SK-N-SH (cell line): ENCODE measurements at regions not wholly inside any gene's neighbourhood (a gene's known extent, or its start where the extent isn't known, plus 50 kb on each side); places are given as distances from the start of the nearest gene placed in this dataset.

Source experiments
- CTCF ChIA-PET: fragments of 300-600, 350-600 bp; formaldehyde crosslinking; extraction: SDS; loops from one replicate; lab custom pipeline; 2021; lab: Yijun Ruan, JAX
- POLR2A ChIA-PET: fragments of 350-600 bp; sonication (Branson Sonifier 250); formaldehyde crosslinking; extraction: SDS; loops from one replicate; lab custom pipeline; 2020; ENCODE audit warnings: antibody characterized with exemption, inconsistent platforms; lab: Yijun Ruan, JAX
- DNase-seq: peaks from one replicate; pipeline ENCODE4 v3.0.0; 2012
- H2AFZ ChIP-seq: fragments of 200-600 bp; sonication (generic); 2 replicates; pipeline ENCODE4 v1.8.1; 2016; ENCODE audit warnings: antibody characterized with exemption, mild to moderate bottlenecking, low read depth
- H3F3A ChIP-seq: fragments of 200-600 bp; sonication (generic); replicated peaks from 2 replicates; pipeline ENCODE3; 2016; ENCODE audit warnings: antibody characterized with exemption, mild to moderate bottlenecking; ENCODE audit not compliant: insufficient read depth
- H3K27ac ChIP-seq, 2 experiments: fragments of 200-500 bp in 1 of 2; fragments of 200-600 bp in 1 of 2; sonication (Bioruptor generic) in 1 of 2; sonication (generic), shearing (Covaris generic) in 1 of 2; 2 replicates each; pipeline versions ENCODE4 v1.5.1 to v1.6.1; 2014 to 2016; ENCODE audit warnings: low read depth in 2 of 2, inconsistent platforms in 1 of 2, low read length in 1 of 2, mild to moderate bottlenecking in 1 of 2, mixed read lengths in 1 of 2
- H3K27me3 ChIP-seq: fragments of 200-600 bp; sonication (generic), shearing (Covaris generic); 2 replicates; pipeline ENCODE4 v1.6.1; 2016; ENCODE audit warnings: mixed run types; ENCODE audit not compliant: insufficient read depth
- H3K36me3 ChIP-seq, 2 experiments: fragments of 200-500 bp in 1 of 2; fragments of 200-600 bp in 1 of 2; sonication (Bioruptor generic) in 1 of 2; sonication (generic) in 1 of 2; replicated peaks in 1 of 2; 2 replicates each; pipeline versions ENCODE3 to v1.5.1; 2014 to 2016; ENCODE audit warnings: low read length in 1 of 2, mild to moderate bottlenecking in 1 of 2; ENCODE audit not compliant: insufficient read depth in 2 of 2, control insufficient read depth in 1 of 2
- H3K4me1 ChIP-seq, 2 experiments: fragments of 200-500 bp in 1 of 2; fragments of 200-600 bp in 1 of 2; sonication (Bioruptor generic) in 1 of 2; sonication (generic), shearing (Covaris generic) in 1 of 2; 2 replicates each; pipeline versions ENCODE4 v1.5.1 to v1.6.1; 2014 to 2016; ENCODE audit warnings: low read depth in 1 of 2, low read length in 1 of 2, mixed run types in 1 of 2; ENCODE audit not compliant: insufficient read depth in 2 of 2, control insufficient read depth in 1 of 2
- H3K4me2 ChIP-seq: fragments of 200-600 bp; sonication (generic), shearing (Covaris generic); 2 replicates; pipeline ENCODE4 v1.6.1; 2017; ENCODE audit warnings: mixed run types
- H3K4me3 ChIP-seq, 2 experiments: fragments of 200-500 bp in 1 of 2; fragments of 200-600 bp in 1 of 2; sonication (Bioruptor generic) in 1 of 2; sonication (generic), shearing (Covaris generic) in 1 of 2; 2 replicates each; pipeline versions ENCODE4 v1.5.1 to v1.8.1; 2014 to 2016; ENCODE audit warnings: low read depth in 2 of 2, inconsistent platforms in 1 of 2, low read length in 1 of 2, mild to moderate bottlenecking in 1 of 2, mixed read lengths in 1 of 2, moderate library complexity in 1 of 2
- H3K79me2 ChIP-seq: fragments of 200-600 bp; sonication (generic); 2 replicates; pipeline ENCODE4 v1.8.1; 2017; ENCODE audit warnings: mild to moderate bottlenecking; ENCODE audit not compliant: insufficient read depth
- H3K9ac ChIP-seq: fragments of 200-600 bp; sonication (generic); 2 replicates; pipeline ENCODE4 v1.6.1; 2017; ENCODE audit warnings: mixed run types
- H3K9me2 ChIP-seq: fragments of 200-600 bp; sonication (generic); 2 replicates; pipeline ENCODE4 v1.6.1; 2017; ENCODE audit warnings: mixed run types
- H3K9me3 ChIP-seq: fragments of 200-600 bp; sonication (generic); 2 replicates; pipeline ENCODE4 v1.6.1; 2017; ENCODE audit warnings: mixed run types, mild to moderate bottlenecking, moderate library complexity
- H4K20me1 ChIP-seq: fragments of 200-600 bp; sonication (generic); 2 replicates; pipeline ENCODE4 v1.6.1; 2017; ENCODE audit warnings: mild to moderate bottlenecking, mixed run types; ENCODE audit not compliant: insufficient read depth
- CTCF ChIP-seq: fragments of 200-600 bp; sonication (generic); IDR thresholded peaks from 2 replicates; pipeline ENCODE4 v1.6.1; 2017; ENCODE audit warnings: antibody characterized with exemption, mild to moderate bottlenecking, moderate library complexity
- EP300 ChIP-seq, 2 experiments: IDR thresholded peaks; 2 replicates each; pipeline versions ENCODE4 v1.4.0 to v1.6.1; 2012; ENCODE audit warnings: borderline replicate concordance in 1 of 2, low read depth in 1 of 2, low read length in 1 of 2
- EZH2phosphoT487 ChIP-seq: fragments of 200-600 bp; sonication (generic); IDR thresholded peaks from 2 replicates; pipeline ENCODE4 v1.6.1; 2017; ENCODE audit warnings: low read depth, mixed run types, mild to moderate bottlenecking, antibody characterized with exemption, moderate library complexity, borderline replicate concordance
- FOXJ3 ChIP-seq: sonication (generic); formaldehyde crosslinking; IDR thresholded peaks from 2 replicates; pipeline ENCODE4 v1.5.1; 2020; ENCODE audit warnings: mild to moderate bottlenecking, missing genetic modification reagents
- GABPA ChIP-seq: IDR thresholded peaks from 2 replicates; pipeline ENCODE4 v1.4.0; 2012; ENCODE audit warnings: low read depth, mild to moderate bottlenecking
- GATA2 ChIP-seq: sonication (generic); formaldehyde crosslinking; IDR thresholded peaks from 2 replicates; pipeline ENCODE4 v1.5.0; 2020; ENCODE audit warnings: mild to moderate bottlenecking, missing genetic modification reagents
- JUND ChIP-seq: IDR thresholded peaks from 2 replicates; pipeline ENCODE4 v1.4.0; 2012
- MAX ChIP-seq: IDR thresholded peaks from 2 replicates; pipeline ENCODE4 v1.4.0; 2012; ENCODE audit warnings: low read depth
- MXI1 ChIP-seq: IDR thresholded peaks from 2 replicates; pipeline ENCODE4 v1.6.1; 2012; ENCODE audit warnings: mild to moderate bottlenecking, low read depth, low read length, improper control_type of control experiment
- NRF1 ChIP-seq: IDR thresholded peaks from 2 replicates; pipeline ENCODE4 v1.6.1; 2012; ENCODE audit warnings: low read depth, mild to moderate bottlenecking, low read length
- PBX3 ChIP-seq: IDR thresholded peaks from 2 replicates; pipeline ENCODE4; 2012
- POLR2AphosphoS5 ChIP-seq: IDR thresholded peaks from 2 replicates; pipeline ENCODE4 v1.6.1; 2012; ENCODE audit warnings: low read depth, low read length
- SMC3 ChIP-seq: IDR thresholded peaks from 2 replicates; pipeline ENCODE4 v1.6.1; 2012; ENCODE audit warnings: low read depth, low read length, improper control_type of control experiment
- TEAD4 ChIP-seq: IDR thresholded peaks from 2 replicates; pipeline ENCODE4 v1.4.0; 2012; ENCODE audit warnings: mild to moderate bottlenecking, borderline replicate concordance; ENCODE audit not compliant: insufficient read depth
- ZBTB33 ChIP-seq: IDR thresholded peaks from 2 replicates; pipeline ENCODE4 v1.4.0; 2012; ENCODE audit warnings: low read depth, borderline replicate concordance
- WGBS: methylation state at CpG from one replicate; pipeline ENCODE4 v1.1.6; 2017; ENCODE audit warnings: low lambda C conversion rate; 5-methylcytosine and 5-hydroxymethylcytosine counted together
- TF ChIP-seq, protein P1 (sequence below): IDR thresholded peaks from 2 replicates; pipeline ENCODE4 v1.6.1; 2012; ENCODE audit warnings: mild to moderate bottlenecking, low read depth, low read length, moderate library complexity
- TF ChIP-seq, protein P2 (sequence below): IDR thresholded peaks from 2 replicates; pipeline ENCODE4 v1.4.0; 2012; ENCODE audit warnings: low read depth, borderline replicate concordance
- TF ChIP-seq, protein P3 (sequence below): fragments of 150-350 bp; IDR thresholded peaks from 2 replicates; pipeline ENCODE4 v1.6.1; 2016; ENCODE audit warnings: mild to moderate bottlenecking, low read depth, low read length

- no peaks in the 10 kb centered on the region for H3F3A ChIP-seq
- no peaks in the 10 kb centered on the region for H3K9me3 ChIP-seq
- H3K4me2 ChIP-seq = no peak overlapping the region
- H3K27me3 ChIP-seq = no peaks in the 10 kb centered on the region
- H3K9ac ChIP-seq = no peak overlapping the region
- TF ChIP-seq FOXJ3 (CRISPR knock-in tag) (no peak), EP300 (IDR thresholded peaks at IDR 0.05; ENCODE audit: borderline replicate concordance in 1 of 2, low read depth in 1 of 2, low read length in 1 of 2) (no peak), TEAD4 (no peak), MXI1 (no peak), JUND (no peak), NRF1 (no peak), CTCF (no peak), GATA2 (CRISPR knock-in tag) (no peak), EZH2phosphoT487 (no peak), ZBTB33 (no peak), PBX3 (no peak), MAX (no peak), GABPA (no peak), POLR2AphosphoS5 (no peak), SMC3 (no peak)
- TF ChIP-seq, protein P1, sequence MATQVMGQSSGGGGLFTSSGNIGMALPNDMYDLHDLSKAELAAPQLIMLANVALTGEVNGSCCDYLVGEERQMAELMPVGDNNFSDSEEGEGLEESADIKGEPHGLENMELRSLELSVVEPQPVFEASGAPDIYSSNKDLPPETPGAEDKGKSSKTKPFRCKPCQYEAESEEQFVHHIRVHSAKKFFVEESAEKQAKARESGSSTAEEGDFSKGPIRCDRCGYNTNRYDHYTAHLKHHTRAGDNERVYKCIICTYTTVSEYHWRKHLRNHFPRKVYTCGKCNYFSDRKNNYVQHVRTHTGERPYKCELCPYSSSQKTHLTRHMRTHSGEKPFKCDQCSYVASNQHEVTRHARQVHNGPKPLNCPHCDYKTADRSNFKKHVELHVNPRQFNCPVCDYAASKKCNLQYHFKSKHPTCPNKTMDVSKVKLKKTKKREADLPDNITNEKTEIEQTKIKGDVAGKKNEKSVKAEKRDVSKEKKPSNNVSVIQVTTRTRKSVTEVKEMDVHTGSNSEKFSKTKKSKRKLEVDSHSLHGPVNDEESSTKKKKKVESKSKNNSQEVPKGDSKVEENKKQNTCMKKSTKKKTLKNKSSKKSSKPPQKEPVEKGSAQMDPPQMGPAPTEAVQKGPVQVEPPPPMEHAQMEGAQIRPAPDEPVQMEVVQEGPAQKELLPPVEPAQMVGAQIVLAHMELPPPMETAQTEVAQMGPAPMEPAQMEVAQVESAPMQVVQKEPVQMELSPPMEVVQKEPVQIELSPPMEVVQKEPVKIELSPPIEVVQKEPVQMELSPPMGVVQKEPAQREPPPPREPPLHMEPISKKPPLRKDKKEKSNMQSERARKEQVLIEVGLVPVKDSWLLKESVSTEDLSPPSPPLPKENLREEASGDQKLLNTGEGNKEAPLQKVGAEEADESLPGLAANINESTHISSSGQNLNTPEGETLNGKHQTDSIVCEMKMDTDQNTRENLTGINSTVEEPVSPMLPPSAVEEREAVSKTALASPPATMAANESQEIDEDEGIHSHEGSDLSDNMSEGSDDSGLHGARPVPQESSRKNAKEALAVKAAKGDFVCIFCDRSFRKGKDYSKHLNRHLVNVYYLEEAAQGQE = no peak
- TF ChIP-seq, protein P2, sequence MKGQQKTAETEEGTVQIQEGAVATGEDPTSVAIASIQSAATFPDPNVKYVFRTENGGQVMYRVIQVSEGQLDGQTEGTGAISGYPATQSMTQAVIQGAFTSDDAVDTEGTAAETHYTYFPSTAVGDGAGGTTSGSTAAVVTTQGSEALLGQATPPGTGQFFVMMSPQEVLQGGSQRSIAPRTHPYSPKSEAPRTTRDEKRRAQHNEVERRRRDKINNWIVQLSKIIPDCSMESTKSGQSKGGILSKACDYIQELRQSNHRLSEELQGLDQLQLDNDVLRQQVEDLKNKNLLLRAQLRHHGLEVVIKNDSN = no peak
- TF ChIP-seq, protein P3, sequence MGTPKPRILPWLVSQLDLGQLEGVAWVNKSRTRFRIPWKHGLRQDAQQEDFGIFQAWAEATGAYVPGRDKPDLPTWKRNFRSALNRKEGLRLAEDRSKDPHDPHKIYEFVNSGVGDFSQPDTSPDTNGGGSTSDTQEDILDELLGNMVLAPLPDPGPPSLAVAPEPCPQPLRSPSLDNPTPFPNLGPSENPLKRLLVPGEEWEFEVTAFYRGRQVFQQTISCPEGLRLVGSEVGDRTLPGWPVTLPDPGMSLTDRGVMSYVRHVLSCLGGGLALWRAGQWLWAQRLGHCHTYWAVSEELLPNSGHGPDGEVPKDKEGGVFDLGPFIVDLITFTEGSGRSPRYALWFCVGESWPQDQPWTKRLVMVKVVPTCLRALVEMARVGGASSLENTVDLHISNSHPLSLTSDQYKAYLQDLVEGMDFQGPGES = no peak
- H3K4me3 ChIP-seq = no peak overlapping the region
- ChIA-PET POLR2A (no interaction called here), CTCF (interaction anchor here (1.1 to 2.0 kb wide), 4 partner anchors 13 to 239 kb away, joined by 4 to 10 read pairs (median 6); partner anchors contain the start of gene GLI2)
- WGBS = 88% methylated on average over 5 of the region's 6 CpGs
- peaks cover 0 to 34% of the 10 kb centered on the region in 2 experiments; a peak in 1 of 4 replicates for H3K4me1 ChIP-seq
- H3K9me2 ChIP-seq = no peaks in the 10 kb centered on the region
- no peak overlapping the region for H3K27ac ChIP-seq
- peaks cover 8% of the 10 kb centered on the region for H3K79me2 ChIP-seq
- no peak overlapping the region for H2AFZ ChIP-seq
- peaks cover 0 to 4% of the 10 kb centered on the region in 2 experiments for H3K36me3 ChIP-seq
- DNase-seq = no peak
- peaks cover 8% of the 10 kb centered on the region; the same call in 1 of the 2 replicates for H4K20me1 ChIP-seq
Observed at GRCh38 chr2:120831891-120832290, 96.2 kb downstream of the GLI2 start.
